Suppressor macrophage treated with lipopolysaccharide for 4 hours (primary cell): ENCODE measurements at regions not wholly inside any gene's neighbourhood (a gene's known extent, or its start where the extent isn't known, plus 50 kb on each side); places are given as distances from the start of the nearest gene placed in this dataset.

Experiments used
- DNase-seq: peaks from one replicate; pipeline ENCODE4 v3.0.0-alpha.2; 2020

DNA sequence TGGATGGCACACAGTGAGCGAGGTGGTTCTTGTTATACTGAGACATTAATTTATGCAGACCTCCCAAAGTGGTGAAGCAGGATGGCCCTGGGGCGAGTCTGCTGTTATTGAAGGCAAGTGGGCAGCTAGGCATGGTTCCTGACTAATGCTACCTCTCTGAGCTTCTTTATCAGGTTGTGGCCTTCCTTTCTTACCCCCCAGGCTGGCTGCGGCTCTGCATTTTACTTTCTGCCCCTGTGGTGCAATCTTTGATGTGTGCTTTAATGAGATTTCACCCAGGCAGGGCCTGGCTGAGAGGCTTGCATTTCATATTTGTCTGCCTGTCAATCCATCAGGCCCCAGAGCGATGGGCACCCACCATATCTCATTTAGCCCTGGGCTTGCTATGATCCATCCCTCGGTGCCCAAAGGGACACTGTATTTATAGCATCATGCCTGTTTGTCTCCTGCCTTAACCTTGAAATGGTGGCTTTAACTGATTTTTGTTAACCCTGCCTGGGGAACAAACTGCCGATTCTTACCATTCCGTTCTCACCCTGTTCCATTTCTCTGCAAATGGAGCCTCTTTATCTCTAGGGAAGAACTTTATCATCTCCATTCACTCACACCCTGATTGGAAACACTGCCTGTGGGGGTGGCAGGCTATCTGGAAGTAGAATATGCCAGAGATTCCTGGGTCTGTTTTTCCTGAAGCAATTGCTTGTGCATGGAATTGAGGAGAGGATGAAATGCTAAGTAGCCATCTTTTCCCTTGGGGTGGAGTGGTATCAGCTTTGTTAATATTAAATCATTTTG lies 316.2 kb upstream of the THSD7B start:
- DNase-seq: no peak

DNA sequence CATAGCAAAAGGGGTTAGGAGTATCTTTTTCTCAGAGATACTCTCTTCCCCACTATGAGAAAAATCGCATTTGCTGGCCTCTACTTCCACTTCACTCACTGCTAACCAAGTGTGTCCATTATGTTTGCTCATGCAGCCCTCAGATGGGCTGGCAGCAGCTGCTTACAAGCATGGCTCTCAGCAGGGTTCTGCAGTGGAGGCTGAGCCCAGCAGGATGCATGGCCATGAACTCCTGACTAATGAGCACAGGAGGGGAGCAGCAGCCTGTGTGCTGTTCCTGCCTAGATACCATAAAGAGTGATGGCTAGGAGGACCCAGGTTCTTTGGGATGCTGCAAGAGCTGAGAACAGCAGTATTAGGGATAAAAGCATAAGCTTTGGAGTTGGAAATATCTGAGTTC lies 316.9 kb upstream of the THSD7B start:
- DNase-seq: no peak

DNA sequence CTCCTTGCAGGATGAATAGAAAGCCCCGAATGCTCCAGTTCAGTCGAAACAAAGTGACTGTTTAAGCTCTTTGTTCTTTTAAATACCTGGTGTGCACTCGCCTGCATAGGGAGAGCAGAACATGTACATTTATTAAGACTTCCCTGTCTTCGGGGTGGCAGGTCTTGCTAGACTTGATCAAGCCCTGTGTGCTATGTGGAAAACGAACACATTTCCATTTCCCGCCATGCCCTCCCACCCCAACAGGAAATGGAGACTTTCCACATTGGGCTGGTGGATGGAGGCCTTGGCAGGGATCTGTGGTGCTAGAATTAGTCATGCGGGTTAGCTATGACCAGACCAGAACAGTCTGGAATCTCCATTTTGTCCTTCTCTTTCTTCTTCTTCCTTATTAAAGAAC lies 321.0 kb upstream of the THSD7B start:
- DNase-seq: no peak

DNA sequence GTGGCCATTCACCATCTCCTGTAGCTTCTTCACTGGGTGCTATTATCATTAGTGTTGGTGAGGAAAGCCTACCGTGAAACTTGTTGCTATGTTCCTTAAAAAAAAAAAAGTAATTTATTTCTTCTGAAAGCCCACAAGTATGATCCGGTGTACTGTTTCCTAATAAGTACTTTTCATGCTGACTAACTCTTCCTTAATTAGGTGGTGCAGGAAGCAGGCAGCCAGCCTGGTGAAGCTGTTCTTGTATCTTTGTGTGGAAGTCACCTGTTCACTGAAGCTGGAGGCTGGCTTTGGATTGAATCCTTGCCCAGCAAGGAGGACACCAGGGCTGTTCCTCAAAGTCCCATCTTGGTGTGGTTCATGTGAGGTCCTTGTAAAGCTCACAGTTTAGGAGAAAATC lies 321.7 kb upstream of the THSD7B start:
- DNase-seq: no peak

DNA sequence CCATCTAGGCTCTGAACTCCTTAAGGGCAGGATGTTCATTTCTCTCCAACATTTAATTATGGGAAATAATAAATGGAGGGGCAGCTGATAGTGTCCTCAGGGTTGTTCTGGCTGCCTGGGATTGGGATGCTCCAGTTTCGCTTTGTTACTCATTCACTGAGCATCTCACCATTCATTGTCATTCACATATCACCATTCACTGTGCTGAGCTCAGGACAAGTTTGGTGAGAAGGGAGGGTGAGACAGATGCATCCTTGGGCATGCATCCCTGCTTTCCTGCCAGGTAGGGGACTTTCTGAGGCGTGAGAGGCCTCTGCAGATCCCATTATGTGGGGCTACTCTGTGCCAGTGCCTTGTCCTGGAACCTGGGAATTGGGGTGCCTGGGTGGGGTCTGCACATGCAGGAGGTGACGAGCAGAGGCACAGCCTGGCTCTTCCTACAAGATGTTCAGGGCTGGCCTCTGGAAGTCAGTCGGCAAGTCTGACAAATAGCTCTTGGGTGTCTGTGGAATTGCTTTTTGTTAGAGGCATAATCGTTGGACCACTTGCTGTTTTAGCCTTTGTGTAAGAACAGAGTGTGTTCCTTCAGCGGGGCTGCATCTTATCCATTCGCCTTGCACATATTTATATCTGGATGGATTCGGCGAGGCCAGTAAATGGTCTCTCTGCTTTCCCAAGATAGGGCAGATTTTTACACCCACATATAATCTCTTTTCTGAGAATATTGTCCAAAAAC lies 323.2 kb upstream of the THSD7B start:
- no peak for DNase-seq

DNA sequence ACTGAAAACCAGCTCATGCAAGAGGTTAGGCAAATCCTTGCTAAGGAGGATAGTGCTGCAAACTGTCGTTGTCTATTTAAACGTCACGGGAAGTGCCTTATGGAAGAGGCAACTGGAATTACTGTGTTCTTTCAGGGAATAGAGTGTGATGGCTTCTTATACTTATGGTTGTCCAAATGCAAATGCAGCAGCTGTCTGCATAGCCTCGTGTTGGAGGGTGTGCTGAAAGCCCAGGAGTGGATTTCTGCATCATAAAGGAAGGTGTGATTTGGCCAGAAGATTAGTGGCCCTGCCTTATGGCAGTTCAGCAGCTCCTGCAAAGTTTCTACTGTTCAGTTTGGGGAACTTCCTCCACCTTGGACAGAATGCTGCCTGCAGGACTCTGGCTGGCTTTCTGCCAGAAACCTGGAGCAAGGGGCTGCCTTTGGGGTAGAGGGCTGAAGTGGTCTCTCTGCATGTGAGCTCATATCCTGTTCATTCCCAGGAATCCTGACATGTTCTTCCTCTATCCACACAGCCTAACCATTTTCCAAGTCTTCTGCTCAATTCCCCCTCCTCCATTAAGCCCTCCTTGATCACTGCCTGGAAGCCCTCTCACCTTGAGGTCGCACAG lies 321.2 kb upstream of the CXCR4 start:
- no peak for DNase-seq

DNA sequence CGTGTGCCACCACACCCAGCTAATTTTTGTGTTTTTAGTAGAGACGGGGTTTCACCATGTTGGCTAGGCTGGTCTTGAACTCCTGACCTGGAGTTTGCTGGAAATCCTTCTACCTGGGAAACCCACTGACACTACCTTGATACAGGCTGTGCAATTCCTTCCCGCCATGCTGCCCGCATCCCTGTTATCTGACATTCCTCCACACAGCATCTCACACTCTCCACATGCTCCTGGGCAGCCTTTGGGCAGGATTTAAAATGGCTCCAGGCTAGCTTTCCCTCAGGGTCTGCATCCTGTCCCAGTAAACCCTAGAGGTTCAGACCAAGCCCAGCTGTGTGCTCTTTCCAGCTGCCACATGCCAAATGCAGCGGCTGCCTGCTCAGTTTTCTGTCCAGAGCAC lies 319.5 kb upstream of the CXCR4 start:
- no peak for DNase-seq

DNA sequence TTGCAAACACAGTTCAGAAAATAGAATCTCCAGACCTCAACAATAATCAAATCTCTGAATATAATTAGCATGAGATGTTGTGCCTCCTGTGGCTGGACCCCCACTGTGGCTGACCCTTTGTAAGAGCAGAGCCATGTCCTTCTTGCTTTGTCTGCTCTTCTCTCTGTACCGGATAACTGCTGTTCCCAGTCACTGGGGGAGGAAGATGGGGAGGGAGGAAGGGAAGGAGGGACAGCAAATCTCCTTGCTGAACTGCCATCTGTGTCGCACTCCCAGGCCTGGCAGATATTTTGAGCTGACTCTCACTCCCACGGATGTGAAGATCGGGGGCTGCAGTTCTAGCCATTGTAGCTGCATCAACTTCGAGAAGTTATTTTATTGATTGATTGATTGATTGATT lies 319.0 kb upstream of the CXCR4 start:
- no peak for DNase-seq

DNA sequence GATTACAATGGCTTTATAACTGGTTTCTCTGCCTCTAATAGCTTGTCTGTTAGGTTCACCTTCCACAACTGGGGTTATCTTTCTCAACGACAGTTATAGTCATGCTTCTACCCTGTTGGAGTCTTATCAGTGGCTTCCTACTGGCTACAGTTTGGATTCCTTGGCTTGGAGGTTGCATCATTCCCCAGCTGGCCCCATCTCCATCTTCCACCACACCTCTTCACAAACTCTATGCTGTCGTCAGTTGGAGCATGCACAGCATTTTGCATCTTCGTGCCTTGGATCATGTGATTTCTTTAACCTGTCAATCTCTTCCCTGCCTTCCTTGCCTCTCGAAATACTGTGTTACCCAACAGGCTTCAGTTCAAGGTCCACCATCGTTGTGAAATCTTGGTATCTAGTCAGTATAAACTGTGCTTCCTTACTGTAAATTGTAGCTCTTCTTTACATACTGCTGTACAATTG lies 316.3 kb upstream of the CXCR4 start:
- DNase-seq: no peak

DNA sequence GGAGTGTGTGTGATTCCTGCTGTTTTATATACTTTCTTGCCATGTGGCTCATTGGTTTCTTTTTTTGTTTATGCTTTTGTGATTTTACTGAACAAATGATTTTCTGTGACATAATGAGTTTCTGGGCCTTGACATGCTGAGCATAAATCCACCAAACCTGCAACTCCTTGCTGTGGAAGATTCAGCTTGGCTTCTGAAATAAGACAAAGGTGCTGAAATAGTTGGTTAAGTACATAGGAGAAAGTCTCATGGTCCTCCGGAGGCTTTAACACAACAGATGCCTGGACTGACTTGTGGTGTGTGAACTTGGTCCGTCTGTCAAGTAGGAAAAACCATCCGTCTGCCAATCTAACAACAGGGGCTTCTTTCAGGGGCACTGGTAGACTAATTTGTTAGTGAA lies 315.3 kb upstream of the CXCR4 start:
- no peak for DNase-seq

DNA sequence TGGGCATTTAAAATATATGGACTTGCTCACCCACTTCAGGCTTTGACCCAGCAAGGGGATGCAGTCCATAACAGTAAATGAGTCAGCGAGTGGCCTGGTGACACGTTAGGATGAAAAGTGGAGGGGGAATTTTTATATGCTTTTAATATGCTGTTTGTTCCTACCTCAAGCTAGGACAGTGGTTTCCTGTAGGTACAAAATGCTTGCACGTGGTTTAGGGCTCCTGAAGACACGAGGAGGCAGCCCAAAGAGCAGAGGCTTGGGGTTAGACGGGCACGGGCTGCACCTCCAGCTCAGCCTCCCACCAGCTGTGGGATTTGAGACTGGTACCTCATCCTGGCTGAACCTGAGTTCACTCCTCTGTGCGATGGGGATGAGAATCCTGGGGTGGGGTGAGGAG lies 306.2 kb upstream of the CXCR4 start:
- no peak for DNase-seq

DNA sequence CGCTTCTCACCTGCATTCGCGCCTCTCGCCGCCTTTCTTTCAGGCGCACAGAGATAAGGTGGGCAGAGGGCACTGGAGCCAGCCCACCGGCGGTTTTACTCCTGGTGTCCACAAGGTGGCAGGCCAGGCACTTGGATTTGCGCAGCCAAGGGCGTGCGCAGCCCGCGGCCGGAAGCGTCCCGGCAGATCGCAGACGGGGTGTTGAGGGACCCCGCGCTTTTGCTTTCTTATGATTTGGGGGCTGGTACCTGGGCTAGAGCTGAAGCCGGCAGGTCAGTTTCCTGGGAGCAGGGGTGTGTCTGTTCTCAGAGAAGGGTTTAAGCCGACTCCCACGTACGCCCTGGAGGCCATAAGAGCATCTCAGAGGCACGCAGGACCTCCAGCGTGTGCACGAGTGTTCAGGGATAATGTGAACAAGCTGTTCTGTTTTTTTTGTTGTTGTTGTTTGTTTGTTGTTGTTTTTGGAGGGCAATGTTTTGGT lies 305.6 kb upstream of the CXCR4 start:
- DNase-seq: peak; percentile 77

DNA sequence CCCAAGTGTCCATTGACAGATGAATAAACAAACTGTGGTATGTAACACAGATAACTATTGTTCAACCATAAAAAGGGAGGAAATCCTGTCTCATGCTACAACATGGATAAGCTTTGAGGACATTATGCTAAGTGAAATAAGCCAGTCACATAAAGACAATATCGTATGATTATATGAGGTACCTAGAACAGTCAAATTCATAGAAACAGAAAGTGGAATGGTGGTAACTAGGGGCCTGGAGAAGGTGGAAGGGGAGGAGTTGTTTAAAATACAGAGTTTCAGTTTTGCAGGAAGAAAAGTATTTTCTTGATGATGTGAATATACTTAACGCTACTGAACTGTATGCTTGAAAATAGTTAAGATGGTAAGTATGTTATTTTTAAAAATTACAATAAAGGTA lies 304.6 kb upstream of the CXCR4 start:
- no peak for DNase-seq

DNA sequence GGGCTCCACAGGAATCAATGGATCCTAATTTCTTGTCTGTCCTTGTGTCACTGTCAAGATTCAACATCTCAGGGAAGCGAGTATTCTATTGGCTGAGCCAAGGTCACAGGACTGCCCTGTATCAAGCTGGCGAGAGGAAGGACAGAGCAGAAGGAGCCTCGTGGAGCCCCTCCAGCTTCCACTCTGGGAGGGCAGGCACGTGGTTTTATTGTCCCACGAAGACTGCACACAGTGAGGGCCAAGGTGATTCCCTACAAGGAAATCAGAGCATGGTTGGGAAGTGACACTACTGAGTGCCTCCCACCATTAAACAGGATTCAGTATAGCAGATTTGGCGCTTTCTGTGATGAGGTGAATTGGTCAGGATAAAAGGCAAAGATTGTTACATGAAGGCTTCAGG lies 302.4 kb upstream of the CXCR4 start:
- no peak for DNase-seq

DNA sequence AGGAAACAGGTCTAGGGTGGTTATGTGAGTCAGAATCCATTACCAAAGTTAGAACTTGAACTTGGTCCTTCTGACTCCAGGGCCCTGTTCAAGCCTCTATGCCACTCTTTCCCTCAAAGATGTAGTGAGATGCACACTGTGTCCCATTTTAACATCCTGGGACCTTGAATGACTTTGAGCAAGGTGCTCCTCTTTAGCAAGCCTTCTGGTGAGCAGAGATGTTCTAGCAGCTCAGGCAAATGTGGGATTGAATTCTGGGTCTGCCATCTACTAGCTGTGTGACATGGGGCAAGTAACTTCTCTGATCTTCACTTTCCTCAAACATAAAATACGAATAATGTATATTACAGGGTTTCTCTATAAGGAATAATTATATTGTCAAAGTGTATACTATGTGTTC lies 294.0 kb upstream of the CXCR4 start:
- no peak for DNase-seq

DNA sequence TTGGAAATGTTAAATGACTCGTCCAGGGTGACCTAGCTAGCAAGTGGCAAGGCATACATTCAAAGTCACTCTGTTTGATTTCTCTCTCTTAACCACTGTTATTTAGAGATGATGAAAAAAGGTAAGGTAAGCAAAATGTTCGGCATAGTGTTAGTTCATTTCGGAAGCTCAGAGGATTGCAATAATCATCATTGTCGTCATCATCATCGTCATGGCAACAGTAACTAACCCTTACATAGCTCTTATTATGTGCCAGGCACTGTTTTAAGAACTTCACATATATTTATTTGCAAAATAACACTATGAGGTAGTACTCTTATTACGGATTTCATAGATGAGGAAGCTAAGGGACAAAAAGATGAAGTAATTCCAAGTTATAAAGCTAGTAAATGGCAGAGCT lies 292.7 kb upstream of the CXCR4 start:
- no peak for DNase-seq

DNA sequence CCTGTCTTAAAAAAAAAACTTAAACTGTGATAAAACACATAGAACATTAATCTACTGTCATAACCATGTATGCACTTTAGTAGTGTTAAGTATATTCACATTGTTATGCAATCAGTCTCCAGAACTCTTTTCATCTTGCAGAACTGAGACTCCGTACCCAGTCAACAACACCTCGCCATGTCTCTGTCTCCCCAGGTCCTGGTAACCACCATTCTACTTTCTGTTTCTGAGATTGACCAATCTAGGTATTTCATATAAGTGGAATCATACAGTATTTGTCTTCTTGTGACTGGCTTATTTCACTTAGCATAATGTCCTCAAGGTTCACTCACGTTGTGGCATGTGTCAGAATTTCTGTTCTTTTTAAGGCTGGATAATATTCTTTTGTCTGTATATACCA lies 290.8 kb upstream of the CXCR4 start:
- DNase-seq: no peak

DNA sequence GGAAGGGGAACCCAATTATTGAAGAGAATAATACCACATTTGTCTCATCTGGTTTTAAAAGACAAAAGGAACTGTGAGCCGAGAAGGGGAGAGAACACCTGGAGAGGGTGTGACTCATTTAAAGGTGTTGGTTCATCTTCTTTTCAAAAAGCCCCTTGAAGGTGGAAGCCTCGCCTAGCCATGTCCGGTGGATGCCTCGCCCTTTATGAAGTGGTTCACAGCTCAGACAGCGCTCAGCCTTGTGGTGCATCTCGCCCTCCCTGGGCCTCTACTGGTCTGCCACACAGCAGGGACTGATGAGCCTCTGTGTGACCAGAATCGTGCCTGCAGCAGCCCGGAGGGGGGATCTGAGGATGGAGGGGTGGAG lies 290.0 kb upstream of the CXCR4 start:
- DNase-seq: no peak

DNA sequence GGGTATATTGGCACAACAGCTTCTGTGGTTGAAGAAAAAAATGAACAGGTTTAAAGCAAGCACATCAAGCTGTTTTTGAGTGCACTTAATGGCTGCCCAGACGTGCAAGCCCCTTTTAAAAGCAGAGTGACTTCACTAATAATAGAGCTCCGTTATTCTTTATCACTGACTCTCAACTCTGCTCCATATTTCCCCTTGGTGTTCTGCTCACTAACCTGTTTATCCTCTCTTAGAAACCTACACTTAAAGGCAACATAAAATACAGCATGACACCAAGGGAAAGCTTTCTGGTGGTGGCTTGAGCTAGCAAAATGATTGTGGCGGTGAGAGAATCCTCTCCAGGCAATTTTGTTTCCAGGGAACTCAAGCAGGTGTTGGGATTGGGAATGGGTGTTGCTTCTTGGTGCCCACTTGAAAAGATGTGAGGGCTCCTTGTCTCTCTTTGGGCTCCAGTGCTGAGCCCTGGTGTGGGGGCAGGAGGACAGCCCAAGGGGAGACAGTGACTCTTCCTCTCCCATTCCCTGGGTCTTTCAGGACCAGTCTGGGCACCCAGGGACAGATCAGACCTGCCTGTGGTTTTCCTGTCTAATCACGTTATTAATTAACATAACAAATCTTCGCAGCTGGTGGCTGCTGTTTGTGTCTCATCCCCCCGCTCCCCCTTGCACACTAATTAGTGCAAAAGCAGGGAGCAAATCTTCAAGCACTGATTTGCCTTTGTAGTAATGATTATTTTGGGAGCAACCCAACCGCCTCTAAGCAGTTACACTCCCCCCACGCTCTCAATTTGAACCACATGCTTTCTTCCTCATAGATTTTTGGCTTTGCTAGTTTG lies 289.4 kb upstream of the CXCR4 start:
- no peak for DNase-seq

DNA sequence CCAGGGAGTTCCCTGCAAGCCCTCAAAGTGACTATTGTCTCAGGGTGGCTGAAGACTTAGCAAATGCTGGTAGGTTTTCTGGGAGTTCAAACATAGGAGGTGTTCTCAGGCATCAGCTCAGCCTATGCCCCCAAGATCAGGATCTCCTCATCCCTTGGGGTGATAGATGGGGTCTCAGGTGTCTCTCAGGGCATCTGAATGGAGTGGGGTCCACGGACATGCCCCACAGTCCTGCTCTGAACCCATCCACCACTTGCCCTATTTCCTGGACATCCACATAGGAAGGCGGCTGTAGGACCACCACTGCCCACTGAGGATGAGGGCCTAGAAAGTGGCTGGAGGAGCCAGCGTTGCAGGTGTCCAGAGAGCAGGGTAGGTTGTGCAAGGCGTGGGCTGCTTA lies 287.0 kb upstream of the CXCR4 start:
- DNase-seq: no peak

DNA sequence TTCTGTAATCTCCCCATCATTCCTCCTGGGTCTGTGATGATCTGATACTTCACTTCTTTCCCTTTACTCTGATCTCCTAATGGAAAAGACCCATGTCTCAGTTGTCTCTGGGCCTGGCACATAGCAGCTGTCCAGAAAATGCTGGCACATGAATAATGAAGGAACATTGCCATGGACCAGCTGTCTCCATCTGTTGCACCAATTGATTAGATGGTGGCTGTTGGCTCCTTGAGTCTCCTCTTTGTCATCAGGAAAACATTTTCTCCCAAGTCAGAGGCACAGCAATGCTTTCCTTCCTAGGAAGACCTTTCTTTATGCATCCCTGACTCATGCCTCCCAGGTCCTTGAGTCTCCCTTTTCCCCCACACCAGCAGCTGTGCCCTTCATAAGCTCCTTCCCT lies 286.2 kb upstream of the CXCR4 start:
- no peak for DNase-seq

DNA sequence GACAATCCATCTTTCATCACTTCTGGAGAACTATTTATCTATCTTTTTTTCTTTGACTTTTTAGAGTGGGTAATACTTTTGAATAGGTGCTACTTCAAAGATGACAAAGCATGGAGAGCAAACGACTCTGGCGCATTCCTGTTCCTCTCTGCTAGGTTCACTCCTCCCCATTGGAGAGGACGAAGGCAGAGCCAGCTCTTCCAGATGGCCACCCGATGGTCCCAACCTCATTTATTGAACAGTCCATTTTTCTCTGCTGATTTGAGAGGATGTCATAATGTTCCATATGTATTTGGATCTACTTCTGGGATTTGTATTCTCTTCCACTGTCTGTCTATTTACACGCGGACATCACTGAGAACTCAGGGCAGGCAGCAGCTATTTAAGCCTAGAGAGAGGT lies 284.3 kb upstream of the CXCR4 start:
- no peak for DNase-seq

DNA sequence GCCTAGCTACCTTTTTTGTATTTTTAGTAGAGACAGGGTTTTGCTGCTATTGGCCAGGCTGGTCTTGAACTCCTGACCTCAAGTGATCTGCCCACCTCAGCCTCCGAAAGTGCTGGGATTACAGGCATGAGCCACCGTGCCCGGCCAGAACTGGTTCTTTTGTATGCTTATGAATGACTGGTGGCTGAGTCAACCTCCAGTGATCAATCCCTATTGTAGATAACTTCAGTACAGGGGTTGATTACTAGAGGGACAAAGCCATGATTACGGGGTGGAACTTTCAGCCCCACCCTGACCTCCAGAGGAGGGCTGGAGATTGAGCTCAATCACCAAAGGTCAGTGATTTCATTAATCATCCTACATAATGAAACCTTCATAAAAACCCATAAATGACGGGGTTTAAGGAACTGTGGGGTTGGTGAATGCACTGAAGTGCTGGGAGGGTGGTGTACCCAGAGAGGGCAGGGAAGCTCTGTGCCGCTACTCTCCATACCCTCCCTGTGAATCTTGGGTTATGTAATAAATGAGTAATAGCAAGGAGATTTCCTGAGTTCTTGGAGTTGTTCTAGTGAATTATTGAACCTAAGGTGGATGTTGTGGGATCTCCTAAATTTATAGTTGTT lies 281.8 kb upstream of the CXCR4 start:
- no peak for DNase-seq
